HL-60 (cell line): ENCODE measurements at regions not wholly inside any gene's neighbourhood (a gene's known extent, or its start where the extent isn't known, plus 50 kb on each side); places are given as distances from the start of the nearest gene placed in this dataset.

Source experiments
- DNase-seq, 2 experiments: peaks; one replicate each; pipeline ENCODE4 v3.0.0-alpha.2; 2010 to 2020; ENCODE audit warnings: low read depth in 1 of 2, low spot score in 1 of 2
- H3K27ac ChIP-seq: fragments of 250-450 bp; sonication (Bioruptor Pico); replicated peaks from 2 replicates; pipeline ENCODE4 v1.5.1; 2020; ENCODE audit warnings: mild to moderate bottlenecking, moderate library complexity
- H3K27me3 ChIP-seq: fragments of 250-450 bp; sonication (Bioruptor Pico); 2 replicates; pipeline ENCODE4 v1.5.1; 2021; ENCODE audit warnings: mild to moderate bottlenecking, moderate library complexity; ENCODE audit not compliant: insufficient read depth, poor library complexity, severe bottlenecking
- H3K4me3 ChIP-seq: replicated peaks from 2 replicates; pipeline ENCODE4 v1.5.1; 2011; ENCODE audit warnings: mild to moderate bottlenecking, control low read depth, low read length; ENCODE audit not compliant: insufficient read depth
- CTCF ChIP-seq: IDR thresholded peaks from one replicate; pipeline ENCODE4 v1.5.1; 2011; ENCODE audit warnings: low read length, control low read depth, inconsistent platforms; ENCODE audit not compliant: insufficient read depth
- GABPA ChIP-seq: IDR thresholded peaks from 2 replicates; pipeline ENCODE4 v1.6.1; 2012; ENCODE audit warnings: low read depth
- POLR2AphosphoS5 ChIP-seq: IDR thresholded peaks from 2 replicates; pipeline ENCODE4 v1.6.1; 2012; ENCODE audit warnings: low read depth
- REST ChIP-seq: IDR thresholded peaks from 2 replicates; pipeline ENCODE4 v1.6.1; 2012; ENCODE audit warnings: low read depth; ENCODE audit not compliant: insufficient replicate concordance
- SPI1 ChIP-seq: IDR thresholded peaks from 2 replicates; pipeline ENCODE4 v1.6.1; 2012; ENCODE audit warnings: low read depth, mild to moderate bottlenecking, borderline replicate concordance

GRCh38 chr2:2856723-2857415 lies 520.7 kb downstream of the EIPR1 start:
- no peak for TF ChIP-seq SPI1
- TF ChIP-seq GABPA: no peak
- no peak for TF ChIP-seq REST
- TF ChIP-seq POLR2AphosphoS5: no peak
- no peak for TF ChIP-seq CTCF
- no peak for DNase-seq
- no peak overlapping the region for H3K27ac ChIP-seq
- no peaks in the 10 kb centered on the region for H3K27me3 ChIP-seq
- no peak overlapping the region for H3K4me3 ChIP-seq

- no peaks in the 10 kb centered on the region for H3K27me3 ChIP-seq
- no peak for DNase-seq
- no peak overlapping the region for H3K27ac ChIP-seq
- no peak for TF ChIP-seq GABPA
- TF ChIP-seq REST: no peak
- no peak for TF ChIP-seq SPI1
- TF ChIP-seq CTCF: no peak
- TF ChIP-seq POLR2AphosphoS5: no peak
- H3K4me3 ChIP-seq: no peak overlapping the region
Measured at GRCh38 chr2:2855297-2855696, 522.3 kb downstream of the EIPR1 start.

GRCh38 chr2:2853346-2853745 lies 522.3 kb upstream of the MYT1L start:
- no peak for DNase-seq
- H3K27me3 ChIP-seq: no peaks in the 10 kb centered on the region
- H3K4me3 ChIP-seq: no peak overlapping the region
- TF ChIP-seq GABPA (no peak), REST (no peak), CTCF (no peak), POLR2AphosphoS5 (no peak), SPI1 (no peak)
- no peak overlapping the region for H3K27ac ChIP-seq
